Esophagus (tissue), 2 donors: ENCODE measurements at regions not wholly inside any gene's neighbourhood (a gene's known extent, or its start where the extent isn't known, plus 50 kb on each side); places are given as distances from the start of the nearest gene placed in this dataset.
"Not testable (repeated sequence)": the region's sequence is repeated elsewhere in the genome, so short reads cannot be mapped to it uniquely, and the experiment has no call there.

ENCODE experiments used
- H3K27ac ChIP-seq, 2 donors: one replicate each; pipeline ENCODE4 v1.5.1; 2013; ENCODE audit warnings: low read depth in 2 of 2, mild to moderate bottlenecking in 2 of 2, inconsistent platforms in 1 of 2, low read length in 1 of 2, moderate library complexity in 1 of 2
- H3K27me3 ChIP-seq, 2 donors: one replicate each; pipeline ENCODE4 v1.6.1; 2013; ENCODE audit warnings: low read length in 2 of 2, control low read depth in 1 of 2, mild to moderate bottlenecking in 1 of 2; ENCODE audit not compliant: insufficient read depth in 2 of 2, control insufficient read depth in 1 of 2
- H3K36me3 ChIP-seq, 2 donors: one replicate each; pipeline ENCODE4 v1.6.1; 2013; ENCODE audit warnings: low read length in 1 of 2; ENCODE audit not compliant: control insufficient read depth in 2 of 2, insufficient read depth in 2 of 2
- H3K4me1 ChIP-seq, 2 donors: one replicate each; pipeline ENCODE4 v1.6.1; 2013; ENCODE audit warnings: low read length in 1 of 2; ENCODE audit not compliant: control insufficient read depth in 2 of 2, insufficient read depth in 2 of 2
- H3K4me3 ChIP-seq, 2 donors: one replicate each; pipeline ENCODE4 v1.5.1; 2013; ENCODE audit warnings: low read length in 2 of 2, mild to moderate bottlenecking in 2 of 2, low read depth in 1 of 2, moderate library complexity in 1 of 2
- H3K9me3 ChIP-seq, 2 donors: one replicate each; pipeline ENCODE4 v1.6.1; 2013; ENCODE audit warnings: mild to moderate bottlenecking in 2 of 2, low read depth in 1 of 2, low read length in 1 of 2, moderate library complexity in 1 of 2; ENCODE audit not compliant: control insufficient read depth in 2 of 2, insufficient read depth in 1 of 2
- WGBS, 2 donors: extraction: QIAGEN DNeasy Blood & Tissue Kit; methylation state at CpG; one replicate each; pipeline ENCODE4 v1.1.7; 2013; 5-methylcytosine and 5-hydroxymethylcytosine counted together
- donor health status: healthy with polysubstance abuse.
- donor health status: Bipolar disorder and iron deficiency.

DNA sequence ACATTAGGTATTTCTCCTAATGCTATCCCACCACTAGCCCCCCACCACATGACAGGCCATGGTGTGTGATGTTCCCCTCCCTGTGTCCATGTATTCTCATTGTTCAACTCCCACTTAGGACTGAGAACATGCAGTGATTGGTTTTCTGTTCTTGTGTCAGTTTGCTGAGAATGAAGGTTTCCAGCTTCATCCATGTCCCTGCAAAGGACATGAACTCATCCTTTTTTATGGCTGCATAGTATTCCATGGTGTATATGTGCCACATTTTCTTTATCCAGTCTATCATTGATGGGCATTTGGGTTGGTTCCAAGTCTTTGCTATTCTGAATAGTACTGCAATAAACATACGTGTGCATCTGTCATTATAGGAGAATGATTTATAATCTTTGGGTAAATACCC is 68.4 kb upstream of the RASA1 start:
- not testable (repeated sequence) for H3K27me3 ChIP-seq, H3K4me1 ChIP-seq, H3K27ac ChIP-seq, H3K36me3 ChIP-seq, H3K9me3 ChIP-seq, H3K4me3 ChIP-seq
- 47 to 64% methylated on average over 1 of the region's 1 CpG for WGBS, 2 donors

DNA sequence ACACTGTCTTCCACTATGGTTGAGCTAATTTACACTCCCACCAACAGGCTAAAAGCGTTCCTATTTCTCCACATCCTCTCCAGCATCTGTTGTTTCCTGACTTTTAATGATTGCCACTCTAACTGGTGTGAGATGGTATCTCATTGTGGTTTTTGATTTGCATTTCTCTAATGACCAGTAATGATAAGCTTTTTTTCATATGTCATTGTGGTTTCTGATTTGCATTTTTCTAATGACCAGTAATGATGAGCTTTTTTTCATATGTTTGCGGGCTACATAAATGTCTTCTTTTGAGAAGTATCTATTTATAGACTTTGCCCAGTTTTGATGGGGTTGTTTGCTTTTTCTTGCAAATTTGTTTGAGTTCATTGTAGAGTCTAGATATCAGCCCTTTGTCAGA is 68.0 kb upstream of the RASA1 start:
- not testable (repeated sequence) for H3K9me3 ChIP-seq, H3K4me1 ChIP-seq, H3K4me3 ChIP-seq, H3K27ac ChIP-seq, H3K36me3 ChIP-seq, H3K27me3 ChIP-seq
- 90 to 96% methylated on average over 2 of the region's 2 CpGs for WGBS, 2 donors

DNA sequence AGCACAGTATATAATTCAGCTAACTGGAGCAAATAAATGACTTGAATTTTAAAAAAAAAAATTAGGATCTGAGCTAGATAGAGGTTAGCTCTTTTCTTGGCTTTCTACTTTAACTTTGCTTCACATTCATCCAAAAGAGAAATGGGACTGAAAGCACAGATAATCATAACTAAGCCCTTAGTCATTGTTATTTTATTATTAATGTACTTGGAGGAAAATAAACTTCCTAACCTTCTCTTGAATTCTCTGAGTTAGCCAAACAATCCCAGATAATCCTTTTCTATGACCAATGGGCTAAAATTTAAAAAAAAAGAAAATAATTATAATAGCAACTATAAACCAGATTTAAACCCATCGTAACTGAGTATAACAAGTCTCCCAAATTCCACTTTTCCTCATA is 57.6 kb upstream of the RASA1 start:
- 53 to 78% methylated on average over 1 of the region's 1 CpG for WGBS, 2 donors
- H3K9me3 ChIP-seq, result peaks cover 0 to 2% of the 10 kb centered on the region in 2 donors
- no peaks in the 10 kb centered on the region for H3K27me3 ChIP-seq
- no peaks in the 10 kb centered on the region for H3K4me1 ChIP-seq
- H3K27ac ChIP-seq, result no peak overlapping the region
- no peaks in the 10 kb centered on the region for H3K36me3 ChIP-seq
- H3K4me3 ChIP-seq, result no peak overlapping the region

GRCh38 chr5:87210743-87211142 is 56.9 kb upstream of the RASA1 start:
- Histone ChIP-seq H3K27me3 (no peaks in the 10 kb centered on the region), H3K27ac (no peak overlapping the region), H3K9me3 (no peaks in the 10 kb centered on the region), H3K4me1 (no peaks in the 10 kb centered on the region), H3K36me3 (no peaks in the 10 kb centered on the region), H3K4me3 (no peak overlapping the region)
- WGBS, 2 donors, result 42 to 44% methylated on average over 2 of the region's 2 CpGs

DNA sequence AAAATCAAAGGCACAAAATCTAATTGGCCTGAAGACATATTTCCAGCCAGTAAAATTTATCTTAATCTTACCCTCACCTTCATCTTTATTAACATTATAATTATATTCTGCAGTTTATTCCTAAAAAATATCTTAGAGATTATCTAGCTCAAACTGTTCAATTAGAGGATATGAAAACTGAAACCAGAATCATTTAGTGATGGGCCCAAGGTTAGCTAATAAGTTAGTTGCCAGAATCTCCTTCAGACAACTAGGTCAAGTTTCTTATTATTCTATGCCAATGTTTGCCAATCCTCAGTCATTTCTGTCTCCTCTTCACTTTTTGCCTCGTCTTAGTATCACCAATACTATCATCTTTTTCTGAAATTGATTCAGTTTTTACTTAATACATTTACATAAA is 56.0 kb upstream of the RASA1 start:
- Histone ChIP-seq H3K27me3 (no peaks in the 10 kb centered on the region), H3K4me3 (no peak overlapping the region), H3K4me1 (no peaks in the 10 kb centered on the region), H3K36me3 (no peaks in the 10 kb centered on the region), H3K27ac (no peak overlapping the region), H3K9me3 (no peaks in the 10 kb centered on the region)
- WGBS, 2 donors, result 41 to 50% methylated on average over 1 of the region's 1 CpG

GRCh38 chr5:87212183-87212582 is 55.5 kb upstream of the RASA1 start:
- H3K9me3 ChIP-seq, H3K4me3 ChIP-seq, H3K36me3 ChIP-seq, H3K4me1 ChIP-seq, H3K27ac ChIP-seq, H3K27me3 ChIP-seq: not testable (repeated sequence)
- WGBS, 2 donors, result 44 to 77% methylated on average over 2 of the region's 2 CpGs

GRCh38 chr5:87217480-87217879 is 50.2 kb upstream of the RASA1 start:
- WGBS, 2 donors, result 47 to 52% methylated on average over 4 of the region's 4 CpGs
- not testable (repeated sequence) for H3K4me3 ChIP-seq, H3K4me1 ChIP-seq, H3K27me3 ChIP-seq, H3K27ac ChIP-seq, H3K36me3 ChIP-seq, H3K9me3 ChIP-seq
